ENCODE measurements at regions not wholly inside any gene's neighbourhood (a gene's known extent, or its start where the extent isn't known, plus 50 kb on each side); places are given as distances from the start of the nearest gene placed in this dataset.

GRCh38 chr2:220969348-220969747 lies 602.8 kb downstream of the EPHA4 start:
- TF ChIP-seq CTCF (IDR thresholded peaks at IDR 0.05; ENCODE audit: low read length) (no peak), EZH2 (IDR thresholded peaks at IDR 0.05; ENCODE audit: borderline replicate concordance, low read length) (no peak)

Data from OCI-LY1 (cell line).